Suprapubic skin (tissue), 4 donors: ENCODE measurements at regions not wholly inside any gene's neighbourhood (a gene's known extent, or its start where the extent isn't known, plus 50 kb on each side); places are given as distances from the start of the nearest gene placed in this dataset.
A peak's percentile ranks its signal among the peaks of the same experiment; 100 is the strongest.

Experiments used
- DNase-seq, 2 donors: peaks; one replicate each; pipeline ENCODE4 v3.0.0-alpha.2; 2019; ENCODE audit warnings: low spot score in 2 of 2
- H3K27ac ChIP-seq: fragments of 200-600 bp; sonication (generic); one replicate; pipeline ENCODE4 v1.5.1; 2019
- H3K27me3 ChIP-seq: fragments of 200-600 bp; sonication (generic); one replicate; pipeline ENCODE4 v1.5.1; 2019
- H3K36me3 ChIP-seq: fragments of 200-600 bp; sonication (generic); one replicate; pipeline ENCODE4 v1.5.1; 2019
- H3K4me1 ChIP-seq: fragments of 200-600 bp; sonication (generic); one replicate; pipeline ENCODE4 v1.5.1; 2019
- H3K4me3 ChIP-seq: fragments of 200-600 bp; sonication (generic); one replicate; pipeline ENCODE4 v1.5.1; 2019; ENCODE audit warnings: mild to moderate bottlenecking
- H3K9me3 ChIP-seq: fragments of 200-600 bp; sonication (generic); one replicate; pipeline ENCODE4 v1.5.1; 2019
- CTCF ChIP-seq, 2 donors: fragments of 200-600 bp in 1 of 2; fragments of 450-650 bp in 1 of 2; sonication (generic) in 1 of 2; IDR thresholded peaks; one replicate each; pipeline ENCODE4 v1.5.1; 2016 to 2019; ENCODE audit warnings: antibody characterized with exemption in 2 of 2, mild to moderate bottlenecking in 1 of 2, moderate library complexity in 1 of 2
- EP300 ChIP-seq: sonication (generic); formaldehyde crosslinking; IDR thresholded peaks from one replicate; pipeline ENCODE4 v1.6.1; 2017; ENCODE audit warnings: antibody characterized with exemption
- POLR2A ChIP-seq, 2 donors: fragments of 450-650 bp; IDR thresholded peaks; one replicate each; pipeline ENCODE4 v1.6.1; 2017; ENCODE audit warnings: antibody characterized with exemption in 2 of 2, mild to moderate bottlenecking in 2 of 2, moderate library complexity in 2 of 2
- POLR2AphosphoS5 ChIP-seq, 3 donors: sonication (generic); formaldehyde crosslinking; IDR thresholded peaks; one replicate each; pipeline ENCODE4 v1.6.1; 2017; ENCODE audit warnings: antibody characterized with exemption in 3 of 3
- WGBS: methylation state at CpG from one replicate; pipeline ENCODE4 v1.1.5; 2018; 5-methylcytosine and 5-hydroxymethylcytosine counted together

- peaks cover 33% of the 10 kb centered on the region for H3K27me3 ChIP-seq
- DNase-seq = no peak
- no peaks in the 10 kb centered on the region for H3K36me3 ChIP-seq
- peaks cover 14% of the 10 kb centered on the region for H3K4me1 ChIP-seq
- TF ChIP-seq POLR2A (IDR thresholded peaks at IDR 0.05) (no peak), EP300 (no peak), CTCF (IDR thresholded peaks at IDR 0.05) (no peak), POLR2AphosphoS5 (IDR thresholded peaks at IDR 0.05) (no peak)
- H3K27ac ChIP-seq = no peak overlapping the region
- no peaks in the 10 kb centered on the region for H3K9me3 ChIP-seq
- H3K4me3 ChIP-seq = no peak overlapping the region
- WGBS = 86% methylated on average over 4 of the region's 4 CpGs
Observed at GRCh38 chr19:28731577-28731976, 481.4 kb downstream of the UQCRFS1 start.

- DNase-seq = no peak
- H3K4me3 ChIP-seq = no peak overlapping the region
- no peaks in the 10 kb centered on the region for H3K36me3 ChIP-seq
- peaks cover 12% of the 10 kb centered on the region for H3K4me1 ChIP-seq
- no peak overlapping the region for H3K27ac ChIP-seq
- WGBS = 79% methylated on average over 3 of the region's 3 CpGs
- no peaks in the 10 kb centered on the region for H3K9me3 ChIP-seq
- peaks cover 35% of the 10 kb centered on the region for H3K27me3 ChIP-seq
- TF ChIP-seq POLR2A (IDR thresholded peaks at IDR 0.05) (no peak), CTCF (IDR thresholded peaks at IDR 0.05) (no peak), EP300 (no peak), POLR2AphosphoS5 (IDR thresholded peaks at IDR 0.05) (no peak)
Observed at GRCh38 chr19:28730791-28731512, 482.0 kb downstream of the UQCRFS1 start.

GRCh38 chr19:28727480-28728159 is 485.3 kb downstream of the UQCRFS1 start:
- no peak overlapping the region for H3K27ac ChIP-seq
- no peaks in the 10 kb centered on the region for H3K9me3 ChIP-seq
- H3K36me3 ChIP-seq = no peaks in the 10 kb centered on the region
- peaks cover 12% of the 10 kb centered on the region for H3K4me1 ChIP-seq
- no peak for DNase-seq
- peak overlapping the region; percentile 48 for H3K4me3 ChIP-seq
- 40% methylated on average over 12 of the region's 49 CpGs for WGBS
- TF ChIP-seq CTCF (IDR thresholded peaks at IDR 0.05) (peak in 1 of 2 donors; percentile 31), POLR2AphosphoS5 (IDR thresholded peaks at IDR 0.05) (no peak), EP300 (no peak), POLR2A (IDR thresholded peaks at IDR 0.05) (no peak)
- H3K27me3 ChIP-seq = peaks cover 35% of the 10 kb centered on the region

- DNase-seq = no peak
Observed at GRCh38 chr19:28726533-28727479, 486.1 kb downstream of the UQCRFS1 start.

More at GRCh38 chr19:28726533-28727479, 486.1 kb downstream of the UQCRFS1 start:
- TF ChIP-seq CTCF (IDR thresholded peaks at IDR 0.05) (no peak), POLR2AphosphoS5 (IDR thresholded peaks at IDR 0.05) (no peak)
- Histone ChIP-seq H3K4me3 (peak overlapping the region; percentile 48), H3K27me3 (peaks cover 35% of the 10 kb centered on the region), H3K36me3 (no peaks in the 10 kb centered on the region), H3K27ac (no peak overlapping the region), H3K9me3 (no peaks in the 10 kb centered on the region), H3K4me1 (peaks cover 12% of the 10 kb centered on the region)
- 54% methylated on average over 35 of the region's 46 CpGs for WGBS
